CD4-positive, CD25-positive, alpha-beta regulatory T cell (primary cell): ENCODE measurements at regions not wholly inside any gene's neighbourhood (a gene's known extent, or its start where the extent isn't known, plus 50 kb on each side); places are given as distances from the start of the nearest gene placed in this dataset.

ENCODE experiments used
- ATAC-seq, 2 donors: fragments of 150-1000 bp; cut with Tn5 transposase; one replicate each; pipeline ENCODE4 v1.10.0; 2021; ENCODE audit warnings: low read depth in 2 of 2, moderate number of reproducible peaks in 2 of 2, moderate library complexity in 1 of 2
- DNase-seq, 3 donors: peaks; one replicate each; pipeline versions ENCODE4 v3.0.0 to v3.0.0-alpha.2; 2012 to 2022; ENCODE audit warnings: mixed read lengths in 1 of 3
- H3K27ac ChIP-seq: one replicate; pipeline ENCODE4 v1.7.0; 2013; ENCODE audit warnings: mild to moderate bottlenecking, low read length; ENCODE audit not compliant: insufficient read depth, poor library complexity, severe bottlenecking
- H3K27me3 ChIP-seq: one replicate; pipeline ENCODE4 v1.7.0; 2013; ENCODE audit warnings: low read length; ENCODE audit not compliant: control insufficient read depth, insufficient read depth
- H3K36me3 ChIP-seq: one replicate; pipeline ENCODE4 v1.7.0; 2013; ENCODE audit warnings: mild to moderate bottlenecking, low read length, moderate library complexity; ENCODE audit not compliant: control insufficient read depth, insufficient read depth
- H3K4me1 ChIP-seq: 2 replicates; pipeline ENCODE4 v1.7.0; 2013; ENCODE audit warnings: mild to moderate bottlenecking, low read length; ENCODE audit not compliant: insufficient read depth, control insufficient read depth, poor library complexity, severe bottlenecking
- H3K4me3 ChIP-seq: one replicate; pipeline ENCODE4 v1.7.0; 2013; ENCODE audit warnings: low read depth, mild to moderate bottlenecking, low read length, moderate library complexity
- H3K9me3 ChIP-seq, 2 experiments: 1 replicate in 1 of 2; 2 replicates in 1 of 2; pipeline ENCODE4 v1.7.0; 2013; ENCODE audit warnings: low read length in 2 of 2, mild to moderate bottlenecking in 1 of 2, moderate library complexity in 1 of 2; ENCODE audit not compliant: control insufficient read depth in 2 of 2
- H3K27ac Mint-ChIP-seq, 3 donors: one replicate each; pipeline ENCODE4 v1.8.0; 2020 to 2022; ENCODE audit warnings: mild to moderate bottlenecking in 3 of 3, mixed read lengths in 3 of 3, moderate library complexity in 2 of 3
- H3K27me3 Mint-ChIP-seq: one replicate; pipeline ENCODE4 v1.8.0; 2022; ENCODE audit warnings: mild to moderate bottlenecking, mixed read lengths
- H3K36me3 Mint-ChIP-seq: one replicate; pipeline ENCODE4 v1.8.0; 2020; ENCODE audit warnings: mixed read lengths
- H3K4me1 Mint-ChIP-seq, 4 donors: one replicate each; pipeline ENCODE4 v1.8.0; 2020 to 2022; ENCODE audit warnings: mixed read lengths in 4 of 4, mild to moderate bottlenecking in 1 of 4
- H3K4me3 Mint-ChIP-seq, 4 donors: one replicate each; pipeline ENCODE4 v1.8.0; 2020 to 2022; ENCODE audit warnings: mild to moderate bottlenecking in 4 of 4, mixed read lengths in 4 of 4, moderate library complexity in 3 of 4
- H3K9me3 Mint-ChIP-seq, 7 donors: one replicate each; pipeline ENCODE4 v1.8.0; 2020 to 2022; ENCODE audit warnings: mixed read lengths in 7 of 7, mild to moderate bottlenecking in 3 of 7, moderate library complexity in 2 of 7

- Mint-ChIP-seq H3K4me1 (no peaks in the 10 kb centered on the region), H3K4me3 (no peak overlapping the region), H3K27me3 (peaks cover 4% of the 10 kb centered on the region), H3K36me3 (no peaks in the 10 kb centered on the region), H3K27ac (no peak overlapping the region), H3K9me3 (peaks cover 0 to 2% (median 0%) of the 10 kb centered on the region in 7 donors)
- H3K9me3 ChIP-seq = no peaks in the 10 kb centered on the region
- H3K4me1 ChIP-seq = no peaks in the 10 kb centered on the region
- no peaks in the 10 kb centered on the region for H3K27me3 ChIP-seq
- H3K4me3 ChIP-seq = no peak overlapping the region
- H3K27ac ChIP-seq = no peak overlapping the region
- no peaks in the 10 kb centered on the region for H3K36me3 ChIP-seq
- no peak for ATAC-seq
- DNase-seq = no peak
Measured at GRCh38 chr9:90476058-90476457, 166.6 kb downstream of the DIRAS2 start.

- peaks cover 1% of the 10 kb centered on the region for H3K27me3 Mint-ChIP-seq
- ATAC-seq (no peak), DNase-seq (no peak)
- Histone ChIP-seq H3K4me1 (no peaks in the 10 kb centered on the region), H3K4me3 (no peak overlapping the region), H3K27me3 (no peaks in the 10 kb centered on the region), H3K27ac (no peak overlapping the region), H3K9me3 (no peaks in the 10 kb centered on the region), H3K36me3 (no peaks in the 10 kb centered on the region)
- no peaks in the 10 kb centered on the region for H3K4me1 Mint-ChIP-seq
- H3K36me3 Mint-ChIP-seq = no peaks in the 10 kb centered on the region
- peaks cover 0 to 2% (median 0%) of the 10 kb centered on the region in 7 donors for H3K9me3 Mint-ChIP-seq
- no peak overlapping the region for H3K4me3 Mint-ChIP-seq
- no peak overlapping the region for H3K27ac Mint-ChIP-seq
Measured at GRCh38 chr9:90477535-90477934, 165.1 kb downstream of the DIRAS2 start.

- no peaks in the 10 kb centered on the region for H3K27me3 Mint-ChIP-seq
- Histone ChIP-seq H3K27ac (no peak overlapping the region), H3K4me3 (no peak overlapping the region), H3K9me3 (no peaks in the 10 kb centered on the region), H3K27me3 (no peaks in the 10 kb centered on the region), H3K4me1 (no peaks in the 10 kb centered on the region), H3K36me3 (no peaks in the 10 kb centered on the region)
- no peaks in the 10 kb centered on the region for H3K4me1 Mint-ChIP-seq
- no peak for ATAC-seq
- no peak overlapping the region for H3K27ac Mint-ChIP-seq
- no peak overlapping the region for H3K4me3 Mint-ChIP-seq
- H3K36me3 Mint-ChIP-seq = no peaks in the 10 kb centered on the region
- no peak for DNase-seq
- H3K9me3 Mint-ChIP-seq = peaks cover 0 to 1% (median 0%) of the 10 kb centered on the region in 7 donors
Measured at GRCh38 chr9:90478821-90479220, 163.8 kb downstream of the DIRAS2 start.

GRCh38 chr9:90485028-90485427, 157.6 kb downstream of the DIRAS2 start:
- Mint-ChIP-seq H3K27me3 (no peaks in the 10 kb centered on the region), H3K9me3 (peaks cover 0 to 12% (median 3%) of the 10 kb centered on the region in 7 donors), H3K36me3 (no peaks in the 10 kb centered on the region), H3K4me1 (no peaks in the 10 kb centered on the region), H3K27ac (no peak overlapping the region), H3K4me3 (no peak overlapping the region)
- no peak overlapping the region for H3K27ac ChIP-seq
- DNase-seq (no peak), ATAC-seq (no peak)
- no peaks in the 10 kb centered on the region for H3K9me3 ChIP-seq
- H3K27me3 ChIP-seq = no peaks in the 10 kb centered on the region
- H3K4me3 ChIP-seq = no peak overlapping the region
- H3K36me3 ChIP-seq = no peaks in the 10 kb centered on the region
- H3K4me1 ChIP-seq = no peaks in the 10 kb centered on the region

- Mint-ChIP-seq H3K9me3 (peaks cover 0 to 13% (median 3%) of the 10 kb centered on the region in 7 donors), H3K27me3 (no peaks in the 10 kb centered on the region), H3K4me1 (no peaks in the 10 kb centered on the region), H3K36me3 (no peaks in the 10 kb centered on the region), H3K27ac (no peak overlapping the region), H3K4me3 (no peak overlapping the region)
- Histone ChIP-seq H3K27ac (no peak overlapping the region), H3K4me3 (no peak overlapping the region), H3K9me3 (no peaks in the 10 kb centered on the region), H3K4me1 (no peaks in the 10 kb centered on the region), H3K27me3 (no peaks in the 10 kb centered on the region), H3K36me3 (no peaks in the 10 kb centered on the region)
- no peak for DNase-seq
- no peak for ATAC-seq
Measured at GRCh38 chr9:90489066-90489465, 153.6 kb downstream of the DIRAS2 start.

GRCh38 chr9:90499761-90500160, 142.9 kb downstream of the DIRAS2 start:
- peaks cover 4% of the 10 kb centered on the region for H3K27me3 Mint-ChIP-seq
- Histone ChIP-seq H3K4me1 (no peaks in the 10 kb centered on the region), H3K27ac (no peak overlapping the region), H3K27me3 (peaks cover 4% of the 10 kb centered on the region), H3K4me3 (no peak overlapping the region), H3K9me3 (no peaks in the 10 kb centered on the region), H3K36me3 (no peaks in the 10 kb centered on the region)
- H3K9me3 Mint-ChIP-seq = peaks cover 0 to 3% (median 2%) of the 10 kb centered on the region in 7 donors
- no peak overlapping the region for H3K4me3 Mint-ChIP-seq
- no peaks in the 10 kb centered on the region for H3K4me1 Mint-ChIP-seq
- no peak for ATAC-seq
- no peak for DNase-seq
- H3K27ac Mint-ChIP-seq = no peak overlapping the region
- H3K36me3 Mint-ChIP-seq = no peaks in the 10 kb centered on the region

- H3K4me3 ChIP-seq = no peak overlapping the region
- no peaks in the 10 kb centered on the region for H3K4me1 ChIP-seq
- H3K36me3 ChIP-seq = no peaks in the 10 kb centered on the region
- no peak overlapping the region for H3K4me3 Mint-ChIP-seq
- no peak overlapping the region for H3K27ac ChIP-seq
- H3K27ac Mint-ChIP-seq = no peak overlapping the region
- DNase-seq (no peak), ATAC-seq (no peak)
- no peaks in the 10 kb centered on the region for H3K36me3 Mint-ChIP-seq
- peaks cover 4% of the 10 kb centered on the region for H3K27me3 ChIP-seq
- no peaks in the 10 kb centered on the region for H3K9me3 ChIP-seq
- H3K27me3 Mint-ChIP-seq = peaks cover 4% of the 10 kb centered on the region
- H3K4me1 Mint-ChIP-seq = no peaks in the 10 kb centered on the region
- peaks cover 0 to 3% (median 1%) of the 10 kb centered on the region in 7 donors for H3K9me3 Mint-ChIP-seq
Measured at GRCh38 chr9:90502134-90502533, 140.5 kb downstream of the DIRAS2 start.

GRCh38 chr9:90504486-90504885, 138.1 kb downstream of the DIRAS2 start:
- Histone ChIP-seq H3K4me1 (no peaks in the 10 kb centered on the region), H3K9me3 (no peaks in the 10 kb centered on the region), H3K27ac (no peak overlapping the region), H3K36me3 (no peaks in the 10 kb centered on the region), H3K27me3 (no peaks in the 10 kb centered on the region), H3K4me3 (no peak overlapping the region)
- Mint-ChIP-seq H3K9me3 (peaks cover 0 to 3% (median 0%) of the 10 kb centered on the region in 7 donors), H3K27me3 (peaks cover 4% of the 10 kb centered on the region), H3K4me3 (no peak overlapping the region), H3K27ac (no peak overlapping the region), H3K36me3 (no peaks in the 10 kb centered on the region), H3K4me1 (peaks cover 0 to 1% (median 0%) of the 10 kb centered on the region in 4 donors)
- DNase-seq = no peak
- ATAC-seq = no peak
